NCI-H446 (cell line): ENCODE measurements at regions not wholly inside any gene's neighbourhood (a gene's known extent, or its start where the extent isn't known, plus 50 kb on each side); places are given as distances from the start of the nearest gene placed in this dataset.

Experiments
- DNase-seq, 2 experiments: peaks; one replicate each; lab custom pipeline; 2025; lab: John Stamatoyannopoulos, UW

GRCh38 chr1:5522531-5523145, 469.6 kb downstream of the NPHP4 start:
- DNase-seq = no peak

GRCh38 chr1:5519366-5520135, 472.7 kb downstream of the NPHP4 start:
- no peak for DNase-seq

- no peak for DNase-seq
Measured at GRCh38 chr1:5516756-5517155, 475.5 kb downstream of the NPHP4 start.

- no peak for DNase-seq
Measured at GRCh38 chr1:5515501-5515900, 476.7 kb downstream of the NPHP4 start.

GRCh38 chr1:5514527-5515183, 477.6 kb downstream of the NPHP4 start:
- DNase-seq = peak in 1 of 2 experiments; percentile 62

- DNase-seq = no peak
Measured at GRCh38 chr1:5513846-5514526, 478.2 kb downstream of the NPHP4 start.

- DNase-seq = no peak
Measured at GRCh38 chr1:5513179-5513578, 479.0 kb downstream of the NPHP4 start.

- no peak for DNase-seq
Measured at GRCh38 chr1:5511381-5512097, 480.7 kb downstream of the NPHP4 start.

GRCh38 chr1:5509664-5510452, 482.4 kb downstream of the NPHP4 start:
- peak in 1 of 2 experiments; percentile 57 for DNase-seq

GRCh38 chr1:5508669-5509330, 483.4 kb downstream of the NPHP4 start:
- DNase-seq = no peak

- no peak for DNase-seq
Measured at GRCh38 chr1:5507340-5507739, 484.9 kb downstream of the NPHP4 start.

GRCh38 chr1:5506634-5507033, 485.6 kb downstream of the NPHP4 start:
- no peak for DNase-seq

- DNase-seq = no peak
Measured at GRCh38 chr1:5505944-5506343, 486.3 kb downstream of the NPHP4 start.

GRCh38 chr1:5504364-5504740, 487.9 kb downstream of the NPHP4 start:
- DNase-seq = no peak

- no peak for DNase-seq
Measured at GRCh38 chr1:5503556-5504363, 488.5 kb downstream of the NPHP4 start.

- DNase-seq = no peak
Measured at GRCh38 chr1:5502311-5503194, 489.7 kb downstream of the NPHP4 start.

GRCh38 chr1:5501206-5501930, 490.9 kb downstream of the NPHP4 start:
- no peak for DNase-seq

GRCh38 chr1:5500541-5500940, 491.7 kb downstream of the NPHP4 start:
- no peak for DNase-seq
